HEK293T (cell line): ENCODE measurements at regions not wholly inside any gene's neighbourhood (a gene's known extent, or its start where the extent isn't known, plus 50 kb on each side); places are given as distances from the start of the nearest gene placed in this dataset.

Experiments
- ELF4 ChIP-seq: fragments of 450-650 bp; IDR thresholded peaks from 2 replicates; pipeline ENCODE4 v1.6.1; 2017; ENCODE audit warnings: antibody characterized with exemption
- FOXK2 ChIP-seq: fragments of 450-650 bp; IDR thresholded peaks from 2 replicates; pipeline ENCODE4 v1.6.1; 2016; ENCODE audit warnings: mild to moderate bottlenecking
- FOXM1 ChIP-seq: fragments of 450-650 bp; IDR thresholded peaks from 2 replicates; pipeline ENCODE4 v1.6.1; 2017; ENCODE audit warnings: mild to moderate bottlenecking, borderline replicate concordance
- HDGF ChIP-seq: fragments of 450-650 bp; IDR thresholded peaks from 2 replicates; pipeline ENCODE4 v1.6.1; 2017; ENCODE audit warnings: antibody characterized with exemption, borderline replicate concordance
- LEF1 ChIP-seq: fragments of 450-650 bp; IDR thresholded peaks from 2 replicates; pipeline ENCODE4 v1.6.1; 2017; ENCODE audit warnings: mild to moderate bottlenecking, borderline replicate concordance
- SP1 ChIP-seq: fragments of 450-650 bp; IDR thresholded peaks from 2 replicates; pipeline ENCODE4 v1.6.1; 2017
- SUZ12 ChIP-seq: fragments of 450-650 bp; IDR thresholded peaks from 2 replicates; pipeline ENCODE4 v1.6.1; 2016; ENCODE audit warnings: mild to moderate bottlenecking
- ZNF384 ChIP-seq: fragments of 450-650 bp; IDR thresholded peaks from 2 replicates; pipeline ENCODE4 v1.6.1; 2016
- TF ChIP-seq, protein P1 (sequence below): fragments of 450-650 bp; IDR thresholded peaks from 2 replicates; pipeline ENCODE4 v1.6.1; 2016

DNA sequence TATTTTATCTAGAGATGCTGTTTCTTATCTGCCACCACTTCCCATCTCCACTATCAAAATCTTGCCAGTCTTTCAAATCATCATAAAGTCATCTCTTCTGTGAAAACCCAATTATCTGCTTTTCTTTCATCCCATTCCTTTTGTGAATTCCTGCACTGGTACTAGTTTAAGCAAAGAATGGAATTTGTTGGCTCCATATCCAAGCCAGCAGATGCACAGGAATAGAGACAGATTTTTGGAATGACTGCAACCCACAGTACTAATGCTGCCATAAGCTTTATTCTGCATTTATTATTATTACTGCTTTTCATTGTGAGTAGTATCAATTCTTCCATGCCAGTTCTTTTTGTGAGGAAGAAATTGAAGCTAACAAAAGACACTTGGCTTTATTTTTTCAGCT lies 616.7 kb downstream of the RAPGEF2 start:
- TF ChIP-seq FOXM1 (no peak), ZNF384 (no peak), SUZ12 (no peak), LEF1 (no peak), SP1 (no peak), HDGF (no peak), ELF4 (no peak), FOXK2 (no peak)
- TF ChIP-seq, protein P1, sequence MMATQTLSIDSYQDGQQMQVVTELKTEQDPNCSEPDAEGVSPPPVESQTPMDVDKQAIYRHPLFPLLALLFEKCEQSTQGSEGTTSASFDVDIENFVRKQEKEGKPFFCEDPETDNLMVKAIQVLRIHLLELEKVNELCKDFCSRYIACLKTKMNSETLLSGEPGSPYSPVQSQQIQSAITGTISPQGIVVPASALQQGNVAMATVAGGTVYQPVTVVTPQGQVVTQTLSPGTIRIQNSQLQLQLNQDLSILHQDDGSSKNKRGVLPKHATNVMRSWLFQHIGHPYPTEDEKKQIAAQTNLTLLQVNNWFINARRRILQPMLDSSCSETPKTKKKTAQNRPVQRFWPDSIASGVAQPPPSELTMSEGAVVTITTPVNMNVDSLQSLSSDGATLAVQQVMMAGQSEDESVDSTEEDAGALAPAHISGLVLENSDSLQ, result no peak
